ENCODE measurements at regions not wholly inside any gene's neighbourhood (a gene's known extent, or its start where the extent isn't known, plus 50 kb on each side); places are given as distances from the start of the nearest gene placed in this dataset.

DNA sequence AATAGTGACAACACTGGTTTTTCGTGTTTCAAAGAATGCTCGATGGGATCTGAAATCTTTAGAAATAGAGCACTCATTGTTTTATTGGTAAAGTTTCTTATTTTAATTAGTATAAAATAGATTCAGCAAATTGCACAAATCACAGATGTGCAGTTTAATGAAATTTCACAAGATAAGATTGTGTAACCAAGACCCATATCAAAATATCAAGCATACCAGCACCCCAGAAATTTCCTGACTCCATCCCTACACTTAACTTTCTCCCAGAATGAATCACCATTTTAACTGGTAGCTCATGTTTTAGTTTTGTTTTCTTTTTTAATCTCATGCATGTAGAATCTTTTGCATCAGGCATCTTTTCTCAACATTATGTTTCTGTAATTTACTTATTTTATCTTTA, 185.9 kb downstream of the KCNJ2 start:
- no CpG with 5 or more reads among the region's 2 CpGs for WGBS (ENCODE audit: insufficient coverage)
- Histone ChIP-seq H3K36me3 (replicated peaks in 1 of 2; ENCODE audit: control extremely low read depth in 1 of 2, control insufficient read depth in 1 of 2, extremely low read depth in 1 of 2, insufficient read depth in 2 of 2, low read length in 1 of 2) (no peaks in the 10 kb centered on the region), H3K4me3 (ENCODE audit: control extremely low read depth in 1 of 5, extremely low read depth in 1 of 5, insufficient read depth in 1 of 5, low read depth in 2 of 5, low read length in 4 of 5) (no peak overlapping the region), H3K4me1 (ENCODE audit: control insufficient read depth in 2 of 2, insufficient read depth in 2 of 2, low read length in 2 of 2) (no peaks in the 10 kb centered on the region), H3K27ac (ENCODE audit: low read length in 2 of 2) (no peak overlapping the region), H3K79me2 (ENCODE audit: control insufficient read depth, insufficient read depth, low read length) (no peaks in the 10 kb centered on the region), H4K20me1 (ENCODE audit: control insufficient read depth, insufficient read depth, low read length, poor library complexity, severe bottlenecking) (no peaks in the 10 kb centered on the region), H2AFZ (ENCODE audit: insufficient read depth, low read depth, low read length, poor library complexity, severe bottlenecking) (no peak overlapping the region), H3K9ac (ENCODE audit: low read length) (no peak overlapping the region), H3K27me3 (replicated peaks in 1 of 4; ENCODE audit: control extremely low read depth in 1 of 4, control insufficient read depth in 3 of 4, insufficient read depth in 4 of 4, low read length in 3 of 4) (no peaks in the 10 kb centered on the region), H3K9me3 (ENCODE audit: control extremely low read depth in 1 of 3, control insufficient read depth in 2 of 3, insufficient read depth in 1 of 3, low read length in 2 of 3) (peaks cover 0 to 6% (median 0%) of the 10 kb centered on the region in 3 donors), H3K4me2 (replicated peaks; ENCODE audit: low read depth, low read length, poor library complexity, severe bottlenecking) (no peak overlapping the region)
- TF ChIP-seq, protein P1, sequence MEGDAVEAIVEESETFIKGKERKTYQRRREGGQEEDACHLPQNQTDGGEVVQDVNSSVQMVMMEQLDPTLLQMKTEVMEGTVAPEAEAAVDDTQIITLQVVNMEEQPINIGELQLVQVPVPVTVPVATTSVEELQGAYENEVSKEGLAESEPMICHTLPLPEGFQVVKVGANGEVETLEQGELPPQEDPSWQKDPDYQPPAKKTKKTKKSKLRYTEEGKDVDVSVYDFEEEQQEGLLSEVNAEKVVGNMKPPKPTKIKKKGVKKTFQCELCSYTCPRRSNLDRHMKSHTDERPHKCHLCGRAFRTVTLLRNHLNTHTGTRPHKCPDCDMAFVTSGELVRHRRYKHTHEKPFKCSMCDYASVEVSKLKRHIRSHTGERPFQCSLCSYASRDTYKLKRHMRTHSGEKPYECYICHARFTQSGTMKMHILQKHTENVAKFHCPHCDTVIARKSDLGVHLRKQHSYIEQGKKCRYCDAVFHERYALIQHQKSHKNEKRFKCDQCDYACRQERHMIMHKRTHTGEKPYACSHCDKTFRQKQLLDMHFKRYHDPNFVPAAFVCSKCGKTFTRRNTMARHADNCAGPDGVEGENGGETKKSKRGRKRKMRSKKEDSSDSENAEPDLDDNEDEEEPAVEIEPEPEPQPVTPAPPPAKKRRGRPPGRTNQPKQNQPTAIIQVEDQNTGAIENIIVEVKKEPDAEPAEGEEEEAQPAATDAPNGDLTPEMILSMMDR (IDR thresholded peaks at IDR 0.05), result no peak
- TF ChIP-seq EZH2 (IDR thresholded peaks at IDR 0.05; ENCODE audit: borderline replicate concordance, insufficient read depth, low read depth, low read length, poor library complexity, severe bottlenecking), result no peak
- no peaks in the 10 kb centered on the region for H3K4me1 Mint-ChIP-seq
- no peak overlapping the region for H3K4me3 Mint-ChIP-seq
- no peak for ATAC-seq (ENCODE audit: low read depth)
- no peak overlapping the region for H3K27ac Mint-ChIP-seq
- H3K27me3 Mint-ChIP-seq, result no peaks in the 10 kb centered on the region
- DNase-seq, result no peak
- ChIA-PET POLR2A (no interaction called here), CTCF (no interaction called here)
- H3K9me3 Mint-ChIP-seq (ENCODE audit: insufficient read depth), result peaks cover 2% of the 10 kb centered on the region
- intact Hi-C loops (cut with micrococcal nuclease), result no loop called here

GRCh38 chr17:70357190-70357589, 187.9 kb downstream of the KCNJ2 start:
- POLR2A ChIA-PET, result no interaction called here
- Histone ChIP-seq H3K9ac (ENCODE audit: low read length) (no peak overlapping the region), H2AFZ (ENCODE audit: insufficient read depth, low read depth, low read length, poor library complexity, severe bottlenecking) (no peak overlapping the region), H3K4me2 (replicated peaks; ENCODE audit: low read depth, low read length, poor library complexity, severe bottlenecking) (no peak overlapping the region), H3K27me3 (replicated peaks in 1 of 4; ENCODE audit: control extremely low read depth in 1 of 4, control insufficient read depth in 3 of 4, insufficient read depth in 4 of 4, low read length in 3 of 4) (no peaks in the 10 kb centered on the region), H3K4me3 (ENCODE audit: control extremely low read depth in 1 of 5, extremely low read depth in 1 of 5, insufficient read depth in 1 of 5, low read depth in 2 of 5, low read length in 4 of 5) (no peak overlapping the region), H4K20me1 (ENCODE audit: control insufficient read depth, insufficient read depth, low read length, poor library complexity, severe bottlenecking) (no peaks in the 10 kb centered on the region), H3K79me2 (ENCODE audit: control insufficient read depth, insufficient read depth, low read length) (no peaks in the 10 kb centered on the region), H3K27ac (ENCODE audit: low read length in 2 of 2) (no peak overlapping the region), H3K4me1 (ENCODE audit: control insufficient read depth in 2 of 2, insufficient read depth in 2 of 2, low read length in 2 of 2) (no peaks in the 10 kb centered on the region), H3K36me3 (replicated peaks in 1 of 2; ENCODE audit: control extremely low read depth in 1 of 2, control insufficient read depth in 1 of 2, extremely low read depth in 1 of 2, insufficient read depth in 2 of 2, low read length in 1 of 2) (no peaks in the 10 kb centered on the region), H3K9me3 (ENCODE audit: control extremely low read depth in 1 of 3, control insufficient read depth in 2 of 3, insufficient read depth in 1 of 3, low read length in 2 of 3) (no peaks in the 10 kb centered on the region)
- no peak for TF ChIP-seq EZH2 (IDR thresholded peaks at IDR 0.05; ENCODE audit: borderline replicate concordance, insufficient read depth, low read depth, low read length, poor library complexity, severe bottlenecking)
- TF ChIP-seq, protein P1 (IDR thresholded peaks at IDR 0.05), result no peak
- Mint-ChIP-seq H3K4me3 (no peak overlapping the region), H3K27ac (no peak overlapping the region), H3K4me1 (no peaks in the 10 kb centered on the region), H3K9me3 (ENCODE audit: insufficient read depth) (no peaks in the 10 kb centered on the region), H3K27me3 (no peaks in the 10 kb centered on the region)
- ATAC-seq (ENCODE audit: low read depth) (no peak), DNase-seq (no peak)
- CTCF ChIA-PET, result no interaction called here
- WGBS (ENCODE audit: insufficient coverage), result 100% methylated on average over 3 of the region's 5 CpGs
- intact Hi-C loops (cut with micrococcal nuclease), result no loop called here

Measured in B cell (primary cell).